Liver (tissue), 8 donors: ENCODE measurements at regions not wholly inside any gene's neighbourhood (a gene's known extent, or its start where the extent isn't known, plus 50 kb on each side); places are given as distances from the start of the nearest gene placed in this dataset.

ENCODE experiments used
- DNase-seq: peaks from one replicate; pipeline ENCODE4 v3.0.0-alpha.2; 2017; ENCODE audit warnings: low spot score
- H3K27ac ChIP-seq, 2 donors: one replicate each; pipeline ENCODE4 v1.7.0; 2013; ENCODE audit warnings: inconsistent platforms in 2 of 2, low read length in 2 of 2, control low read depth in 1 of 2, low read depth in 1 of 2, mild to moderate bottlenecking in 1 of 2
- H3K27me3 ChIP-seq, 4 donors: one replicate each; pipeline versions ENCODE4 v1.6.1 to v1.7.0; 2013; ENCODE audit warnings: low read length in 3 of 4, inconsistent platforms in 1 of 4, mild to moderate bottlenecking in 1 of 4, moderate library complexity in 1 of 4; ENCODE audit not compliant: control insufficient read depth in 4 of 4, insufficient read depth in 4 of 4
- H3K36me3 ChIP-seq, 4 donors: one replicate each; pipeline versions ENCODE4 v1.6.1 to v1.7.0; 2013; ENCODE audit warnings: low read length in 3 of 4, mild to moderate bottlenecking in 3 of 4, low read depth in 1 of 4, moderate library complexity in 1 of 4; ENCODE audit not compliant: control insufficient read depth in 4 of 4, insufficient read depth in 3 of 4
- H3K4me1 ChIP-seq, 4 donors: one replicate each; pipeline versions ENCODE4 v1.6.1 to v1.7.0; 2013; ENCODE audit warnings: low read length in 3 of 4, mild to moderate bottlenecking in 3 of 4, moderate library complexity in 1 of 4; ENCODE audit not compliant: control insufficient read depth in 4 of 4, insufficient read depth in 4 of 4
- H3K4me3 ChIP-seq, 3 donors: one replicate each; pipeline versions ENCODE4 v1.6.1 to v1.7.0; 2013; ENCODE audit warnings: low read length in 3 of 3, control low read depth in 1 of 3, low read depth in 1 of 3, mild to moderate bottlenecking in 1 of 3
- H3K9ac ChIP-seq, 2 donors: one replicate each; pipeline ENCODE4 v1.7.0; 2013; ENCODE audit warnings: low read length in 2 of 2, mild to moderate bottlenecking in 2 of 2, moderate library complexity in 2 of 2, control low read depth in 1 of 2, low read depth in 1 of 2
- H3K9me3 ChIP-seq, 4 donors: one replicate each; pipeline versions ENCODE4 v1.6.1 to v1.7.0; 2013; ENCODE audit warnings: low read length in 3 of 4; ENCODE audit not compliant: control insufficient read depth in 4 of 4
- GABPA ChIP-seq, 2 donors: IDR thresholded peaks in 1 of 2; conservative IDR thresholded peaks in 1 of 2; 2 replicates each; pipeline ENCODE4 v1.6.1; 2016; ENCODE audit warnings: antibody characterized with exemption in 2 of 2, mild to moderate bottlenecking in 1 of 2, moderate library complexity in 1 of 2
- HNF4A ChIP-seq, 2 donors: conservative IDR thresholded peaks; 2 replicates each; pipeline ENCODE4 v1.6.1; 2016; ENCODE audit warnings: antibody characterized with exemption in 2 of 2, mild to moderate bottlenecking in 2 of 2
- JUND ChIP-seq, 2 donors: IDR thresholded peaks; 2 replicates each; pipeline ENCODE4 v1.6.1; 2016; ENCODE audit warnings: antibody characterized with exemption in 2 of 2
- RAD21 ChIP-seq, 2 donors: IDR thresholded peaks; 2 replicates each; pipeline ENCODE4 v1.6.1; 2016; ENCODE audit warnings: antibody characterized with exemption in 2 of 2, mild to moderate bottlenecking in 2 of 2
- RXRA ChIP-seq, 2 donors: IDR thresholded peaks; 2 replicates each; pipeline ENCODE4 v1.6.1; 2017 to 2018; ENCODE audit warnings: antibody characterized with exemption in 2 of 2, mild to moderate bottlenecking in 1 of 2
- SP1 ChIP-seq: IDR thresholded peaks from 2 replicates; pipeline ENCODE4 v1.6.1; 2018; ENCODE audit warnings: antibody characterized with exemption, mild to moderate bottlenecking
- TAF1 ChIP-seq: conservative IDR thresholded peaks from 2 replicates; pipeline ENCODE4 v1.6.1; 2016; ENCODE audit warnings: antibody characterized with exemption, mild to moderate bottlenecking
- YY1 ChIP-seq: IDR thresholded peaks from 2 replicates; pipeline ENCODE4 v1.6.1; 2016; ENCODE audit warnings: antibody characterized with exemption, mild to moderate bottlenecking
- WGBS: extraction: QIAGEN DNeasy Blood & Tissue Kit; methylation state at CpG from one replicate; pipeline ENCODE4 v1.1.7; 2013; 5-methylcytosine and 5-hydroxymethylcytosine counted together
- TF ChIP-seq, protein P1 (sequence below): fragments of 150-350 bp; IDR thresholded peaks from 2 replicates; pipeline ENCODE4 v1.5.1; 2017; ENCODE audit warnings: improper control_type of control experiment, low read depth, low read length; ENCODE audit not compliant: missing input control
- TF ChIP-seq, protein P2 (sequence below): IDR thresholded peaks from 2 replicates; pipeline ENCODE4 v1.6.1; 2016; ENCODE audit warnings: antibody characterized with exemption, mild to moderate bottlenecking
- TF ChIP-seq, protein P3 (sequence below): IDR thresholded peaks from 2 replicates; pipeline ENCODE4 v1.6.1; 2016; ENCODE audit warnings: antibody characterized with exemption
- donor health status: healthy.
- donor health status: healthy.
- donor health status: healthy.
- donor health status: healthy.
- donor health status: healthy.

DNA sequence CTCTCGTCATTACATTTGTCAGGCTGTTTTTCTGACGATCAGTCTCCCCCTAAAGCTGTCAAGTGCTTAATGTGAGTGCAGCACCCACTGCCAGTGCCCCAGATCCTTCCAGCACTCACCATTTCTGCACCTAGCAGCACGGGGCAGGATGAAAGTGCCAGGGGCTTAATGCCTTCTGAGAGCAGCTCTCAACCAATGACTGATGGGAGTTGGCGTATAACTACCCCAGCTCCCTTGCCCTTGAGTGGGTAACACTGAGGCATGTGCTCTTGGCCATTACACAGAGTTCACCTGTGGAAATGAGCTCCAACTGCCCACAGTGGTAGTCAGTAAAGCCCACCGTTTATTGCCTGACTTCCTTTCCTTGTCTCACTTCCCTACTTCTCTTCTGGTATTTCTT is 226.2 kb upstream of the BCOR start:
- Histone ChIP-seq H3K27me3 (peaks cover 0 to 3% (median 0%) of the 10 kb centered on the region in 4 donors), H3K36me3 (no peaks in the 10 kb centered on the region), H3K9ac (no peak overlapping the region), H3K27ac (no peak overlapping the region), H3K4me3 (no peak overlapping the region), H3K4me1 (no peaks in the 10 kb centered on the region), H3K9me3 (peaks cover 0 to 4% (median 1%) of the 10 kb centered on the region in 4 donors)
- TF ChIP-seq JUND (IDR thresholded peaks at IDR 0.05) (no peak), SP1 (no peak), GABPA (IDR thresholded peaks at IDR 0.05 in 1 of 2, conservative IDR thresholded peaks at IDR 0.05 in 1 of 2) (no peak), YY1 (no peak), RXRA (IDR thresholded peaks at IDR 0.05) (no peak)
- TF ChIP-seq, protein P1, sequence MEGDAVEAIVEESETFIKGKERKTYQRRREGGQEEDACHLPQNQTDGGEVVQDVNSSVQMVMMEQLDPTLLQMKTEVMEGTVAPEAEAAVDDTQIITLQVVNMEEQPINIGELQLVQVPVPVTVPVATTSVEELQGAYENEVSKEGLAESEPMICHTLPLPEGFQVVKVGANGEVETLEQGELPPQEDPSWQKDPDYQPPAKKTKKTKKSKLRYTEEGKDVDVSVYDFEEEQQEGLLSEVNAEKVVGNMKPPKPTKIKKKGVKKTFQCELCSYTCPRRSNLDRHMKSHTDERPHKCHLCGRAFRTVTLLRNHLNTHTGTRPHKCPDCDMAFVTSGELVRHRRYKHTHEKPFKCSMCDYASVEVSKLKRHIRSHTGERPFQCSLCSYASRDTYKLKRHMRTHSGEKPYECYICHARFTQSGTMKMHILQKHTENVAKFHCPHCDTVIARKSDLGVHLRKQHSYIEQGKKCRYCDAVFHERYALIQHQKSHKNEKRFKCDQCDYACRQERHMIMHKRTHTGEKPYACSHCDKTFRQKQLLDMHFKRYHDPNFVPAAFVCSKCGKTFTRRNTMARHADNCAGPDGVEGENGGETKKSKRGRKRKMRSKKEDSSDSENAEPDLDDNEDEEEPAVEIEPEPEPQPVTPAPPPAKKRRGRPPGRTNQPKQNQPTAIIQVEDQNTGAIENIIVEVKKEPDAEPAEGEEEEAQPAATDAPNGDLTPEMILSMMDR: no peak
- 93% methylated on average over 5 of the region's 5 CpGs for WGBS
- DNase-seq: no peak

DNA sequence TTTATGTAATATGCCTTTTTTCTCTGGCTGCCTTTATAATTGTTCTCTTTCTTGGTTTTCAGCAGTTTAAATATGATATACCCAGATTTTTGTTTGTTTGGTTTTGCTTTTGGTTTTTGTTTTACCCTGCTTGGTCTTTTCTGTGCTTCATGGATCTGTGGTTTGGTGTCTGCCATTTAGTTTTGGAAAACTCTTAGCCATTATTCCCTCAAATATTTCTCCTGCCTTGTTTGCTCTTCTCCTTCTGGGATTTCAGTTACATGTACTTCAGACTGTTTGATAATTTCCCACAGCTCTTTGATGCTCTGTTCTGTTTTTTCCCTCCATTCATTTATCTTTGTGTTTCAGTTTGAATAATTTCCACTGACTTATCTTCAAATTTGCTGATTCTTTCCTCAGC is 223.1 kb upstream of the BCOR start:
- H3K36me3 ChIP-seq: no peaks in the 10 kb centered on the region
- no peak overlapping the region for H3K9ac ChIP-seq
- no peaks in the 10 kb centered on the region for H3K4me1 ChIP-seq
- H3K27me3 ChIP-seq: no peaks in the 10 kb centered on the region
- H3K27ac ChIP-seq: no peak overlapping the region
- TF ChIP-seq HNF4A (conservative IDR thresholded peaks at IDR 0.05) (no peak), TAF1 (no peak), SP1 (no peak), GABPA (IDR thresholded peaks at IDR 0.05 in 1 of 2, conservative IDR thresholded peaks at IDR 0.05 in 1 of 2) (no peak), RAD21 (IDR thresholded peaks at IDR 0.05) (no peak)
- TF ChIP-seq, protein P2, sequence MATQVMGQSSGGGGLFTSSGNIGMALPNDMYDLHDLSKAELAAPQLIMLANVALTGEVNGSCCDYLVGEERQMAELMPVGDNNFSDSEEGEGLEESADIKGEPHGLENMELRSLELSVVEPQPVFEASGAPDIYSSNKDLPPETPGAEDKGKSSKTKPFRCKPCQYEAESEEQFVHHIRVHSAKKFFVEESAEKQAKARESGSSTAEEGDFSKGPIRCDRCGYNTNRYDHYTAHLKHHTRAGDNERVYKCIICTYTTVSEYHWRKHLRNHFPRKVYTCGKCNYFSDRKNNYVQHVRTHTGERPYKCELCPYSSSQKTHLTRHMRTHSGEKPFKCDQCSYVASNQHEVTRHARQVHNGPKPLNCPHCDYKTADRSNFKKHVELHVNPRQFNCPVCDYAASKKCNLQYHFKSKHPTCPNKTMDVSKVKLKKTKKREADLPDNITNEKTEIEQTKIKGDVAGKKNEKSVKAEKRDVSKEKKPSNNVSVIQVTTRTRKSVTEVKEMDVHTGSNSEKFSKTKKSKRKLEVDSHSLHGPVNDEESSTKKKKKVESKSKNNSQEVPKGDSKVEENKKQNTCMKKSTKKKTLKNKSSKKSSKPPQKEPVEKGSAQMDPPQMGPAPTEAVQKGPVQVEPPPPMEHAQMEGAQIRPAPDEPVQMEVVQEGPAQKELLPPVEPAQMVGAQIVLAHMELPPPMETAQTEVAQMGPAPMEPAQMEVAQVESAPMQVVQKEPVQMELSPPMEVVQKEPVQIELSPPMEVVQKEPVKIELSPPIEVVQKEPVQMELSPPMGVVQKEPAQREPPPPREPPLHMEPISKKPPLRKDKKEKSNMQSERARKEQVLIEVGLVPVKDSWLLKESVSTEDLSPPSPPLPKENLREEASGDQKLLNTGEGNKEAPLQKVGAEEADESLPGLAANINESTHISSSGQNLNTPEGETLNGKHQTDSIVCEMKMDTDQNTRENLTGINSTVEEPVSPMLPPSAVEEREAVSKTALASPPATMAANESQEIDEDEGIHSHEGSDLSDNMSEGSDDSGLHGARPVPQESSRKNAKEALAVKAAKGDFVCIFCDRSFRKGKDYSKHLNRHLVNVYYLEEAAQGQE: no peak
- H3K4me3 ChIP-seq: no peak overlapping the region
- DNase-seq: no peak
- peaks cover 0 to 21% (median 10%) of the 10 kb centered on the region in 4 donors for H3K9me3 ChIP-seq

DNA sequence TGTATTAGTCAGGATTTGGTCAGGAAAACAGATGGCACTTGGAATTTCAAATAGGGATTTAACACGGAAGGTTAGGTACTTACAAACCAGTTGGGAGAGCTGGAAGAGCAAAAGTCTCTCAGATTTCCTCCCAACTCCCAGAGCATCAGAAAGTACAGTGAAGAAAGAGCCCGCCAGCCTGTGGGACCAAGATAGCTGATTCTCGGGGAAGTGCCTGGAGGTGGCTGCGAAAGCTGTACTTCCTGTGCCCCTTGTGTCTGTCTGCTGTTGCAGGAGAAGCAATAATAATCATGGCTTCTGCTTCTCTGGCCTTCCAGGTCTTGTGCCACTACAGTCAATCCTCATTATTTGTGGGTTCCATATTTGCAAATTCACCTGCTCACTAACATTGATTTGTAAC is 221.0 kb upstream of the BCOR start:
- DNase-seq: no peak
- Histone ChIP-seq H3K4me3 (no peak overlapping the region), H3K36me3 (no peaks in the 10 kb centered on the region), H3K4me1 (no peaks in the 10 kb centered on the region), H3K9ac (no peak overlapping the region), H3K9me3 (peaks cover 0 to 27% (median 13%) of the 10 kb centered on the region in 4 donors), H3K27me3 (no peaks in the 10 kb centered on the region), H3K27ac (no peak overlapping the region)
- WGBS: 54% methylated on average over 4 of the region's 4 CpGs
- TF ChIP-seq, protein P3, sequence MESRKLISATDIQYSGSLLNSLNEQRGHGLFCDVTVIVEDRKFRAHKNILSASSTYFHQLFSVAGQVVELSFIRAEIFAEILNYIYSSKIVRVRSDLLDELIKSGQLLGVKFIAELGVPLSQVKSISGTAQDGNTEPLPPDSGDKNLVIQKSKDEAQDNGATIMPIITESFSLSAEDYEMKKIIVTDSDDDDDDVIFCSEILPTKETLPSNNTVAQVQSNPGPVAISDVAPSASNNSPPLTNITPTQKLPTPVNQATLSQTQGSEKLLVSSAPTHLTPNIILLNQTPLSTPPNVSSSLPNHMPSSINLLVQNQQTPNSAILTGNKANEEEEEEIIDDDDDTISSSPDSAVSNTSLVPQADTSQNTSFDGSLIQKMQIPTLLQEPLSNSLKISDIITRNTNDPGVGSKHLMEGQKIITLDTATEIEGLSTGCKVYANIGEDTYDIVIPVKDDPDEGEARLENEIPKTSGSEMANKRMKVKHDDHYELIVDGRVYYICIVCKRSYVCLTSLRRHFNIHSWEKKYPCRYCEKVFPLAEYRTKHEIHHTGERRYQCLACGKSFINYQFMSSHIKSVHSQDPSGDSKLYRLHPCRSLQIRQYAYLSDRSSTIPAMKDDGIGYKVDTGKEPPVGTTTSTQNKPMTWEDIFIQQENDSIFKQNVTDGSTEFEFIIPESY: no peak
